ENCODE measurements at regions not wholly inside any gene's neighbourhood (a gene's known extent, or its start where the extent isn't known, plus 50 kb on each side); places are given as distances from the start of the nearest gene placed in this dataset.

- CTCF ChIA-PET, result interaction anchor here (0.6 kb wide), 1 partner anchor 65 kb away, joined by 3 read pairs; no protein-coding TSS in a partner anchor
- intact Hi-C loops (cut with micrococcal nuclease), result no loop called here
- Mint-ChIP-seq H3K36me3 (ENCODE audit: low read depth) (no peaks in the 10 kb centered on the region), H3K4me1 (ENCODE audit: low read depth) (no peaks in the 10 kb centered on the region), H3K27ac (no peak overlapping the region), H3K27me3 (no peaks in the 10 kb centered on the region), H3K4me3 (no peak overlapping the region), H3K9me3 (peaks cover 6% of the 10 kb centered on the region)
- DNase-seq (no peak), ATAC-seq (no peak)
- POLR2A ChIA-PET, result no interaction called here
- no peak for TF ChIP-seq CTCF (IDR thresholded peaks at IDR 0.05)
Observed at GRCh38 chr3:64995857-64996551, 308.2 kb upstream of the ADAMTS9 start.

GRCh38 chr3:64993781-64994180 lies 306.0 kb upstream of the ADAMTS9 start:
- ATAC-seq, result no peak
- H3K4me3 Mint-ChIP-seq, result no peak overlapping the region
- ChIA-PET POLR2A (no interaction called here), CTCF (interaction anchor here (0.7 kb wide), 1 partner anchor 680 kb away, joined by 4 read pairs; no protein-coding TSS in a partner anchor)
- TF ChIP-seq CTCF (IDR thresholded peaks at IDR 0.05), result no peak
- no peaks in the 10 kb centered on the region for H3K36me3 Mint-ChIP-seq (ENCODE audit: low read depth)
- H3K4me1 Mint-ChIP-seq (ENCODE audit: low read depth), result no peaks in the 10 kb centered on the region
- DNase-seq, result no peak
- H3K27me3 Mint-ChIP-seq, result no peaks in the 10 kb centered on the region
- intact Hi-C loops (cut with micrococcal nuclease), result no loop called here
- no peak overlapping the region for H3K27ac Mint-ChIP-seq
- no peaks in the 10 kb centered on the region for H3K9me3 Mint-ChIP-seq

GRCh38 chr3:64992530-64993285 lies 304.9 kb upstream of the ADAMTS9 start:
- Mint-ChIP-seq H3K27me3 (no peaks in the 10 kb centered on the region), H3K27ac (no peak overlapping the region), H3K9me3 (no peaks in the 10 kb centered on the region), H3K36me3 (ENCODE audit: low read depth) (no peaks in the 10 kb centered on the region), H3K4me3 (no peak overlapping the region), H3K4me1 (ENCODE audit: low read depth) (no peaks in the 10 kb centered on the region)
- no peak for DNase-seq
- TF ChIP-seq CTCF (IDR thresholded peaks at IDR 0.05), result no peak
- ATAC-seq, result no peak
- ChIA-PET POLR2A (no interaction called here), CTCF (no interaction called here)
- intact Hi-C loops (cut with micrococcal nuclease), result no loop called here

GRCh38 chr3:64988188-64988587 lies 300.4 kb upstream of the ADAMTS9 start:
- DNase-seq (no peak), ATAC-seq (no peak)
- intact Hi-C loops (cut with micrococcal nuclease), result no loop called here
- Mint-ChIP-seq H3K4me3 (no peak overlapping the region), H3K9me3 (peaks cover 2% of the 10 kb centered on the region), H3K36me3 (ENCODE audit: low read depth) (no peaks in the 10 kb centered on the region), H3K27ac (no peak overlapping the region), H3K4me1 (ENCODE audit: low read depth) (no peaks in the 10 kb centered on the region), H3K27me3 (no peaks in the 10 kb centered on the region)
- TF ChIP-seq CTCF (IDR thresholded peaks at IDR 0.05), result no peak
- POLR2A ChIA-PET, result no interaction called here
- CTCF ChIA-PET, result no interaction called here

- no peak for DNase-seq
- H3K4me3 Mint-ChIP-seq, result no peak overlapping the region
- CTCF ChIA-PET, result no interaction called here
Observed at GRCh38 chr3:64987726-64988125, 299.9 kb upstream of the ADAMTS9 start.

More at GRCh38 chr3:64987726-64988125, 299.9 kb upstream of the ADAMTS9 start:
- H3K27me3 Mint-ChIP-seq, result no peaks in the 10 kb centered on the region
- no peaks in the 10 kb centered on the region for H3K36me3 Mint-ChIP-seq (ENCODE audit: low read depth)
- POLR2A ChIA-PET, result no interaction called here
- no peak for ATAC-seq
- H3K4me1 Mint-ChIP-seq (ENCODE audit: low read depth), result no peaks in the 10 kb centered on the region
- no peak overlapping the region for H3K27ac Mint-ChIP-seq
- TF ChIP-seq CTCF (IDR thresholded peaks at IDR 0.05), result no peak
- H3K9me3 Mint-ChIP-seq, result peaks cover 2% of the 10 kb centered on the region
- intact Hi-C loops (cut with micrococcal nuclease), result no loop called here
